ENCODE measurements at regions not wholly inside any gene's neighbourhood (a gene's known extent, or its start where the extent isn't known, plus 50 kb on each side); places are given as distances from the start of the nearest gene placed in this dataset.

- no peak for TF ChIP-seq CTCF (IDR thresholded peaks at IDR 0.05; ENCODE audit: borderline replicate concordance, control extremely low read depth, extremely low read depth, insufficient read depth, missing control alignments)
- in situ Hi-C loops (cut with MboI; ENCODE audit: low sequenced_read_pairs, unreplicated experiment), result no loop called here
- no peak for DNase-seq (ENCODE audit: low spot score)
Observed at GRCh38 chr6:141659582-141659981, 473.1 kb upstream of the GJE1 start.

- in situ Hi-C loops (cut with MboI; ENCODE audit: low sequenced_read_pairs, unreplicated experiment), result no loop called here
- no peak for DNase-seq (ENCODE audit: low spot score)
- TF ChIP-seq CTCF (IDR thresholded peaks at IDR 0.05; ENCODE audit: borderline replicate concordance, control extremely low read depth, extremely low read depth, insufficient read depth, missing control alignments), result no peak
Observed at GRCh38 chr6:141658696-141659095, 474.0 kb upstream of the GJE1 start.

- in situ Hi-C loops (cut with MboI; ENCODE audit: low sequenced_read_pairs, unreplicated experiment), result no loop called here
- TF ChIP-seq CTCF (IDR thresholded peaks at IDR 0.05; ENCODE audit: borderline replicate concordance, control extremely low read depth, extremely low read depth, insufficient read depth, missing control alignments), result no peak
- no peak for DNase-seq (ENCODE audit: low spot score)
Observed at GRCh38 chr6:141657812-141658211, 474.9 kb upstream of the GJE1 start.

GRCh38 chr6:141653590-141653989 is 479.1 kb upstream of the GJE1 start:
- in situ Hi-C loops (cut with MboI; ENCODE audit: low sequenced_read_pairs, unreplicated experiment), result no loop called here

GRCh38 chr6:141641951-141642350 is 490.8 kb upstream of the GJE1 start:
- TF ChIP-seq CTCF (IDR thresholded peaks at IDR 0.05; ENCODE audit: borderline replicate concordance, control extremely low read depth, extremely low read depth, insufficient read depth, missing control alignments), result no peak
- no peak for DNase-seq (ENCODE audit: low spot score)
- in situ Hi-C loops (cut with MboI; ENCODE audit: low sequenced_read_pairs, unreplicated experiment), result no loop called here

More at GRCh38 chr6:141653590-141653989, 479.1 kb upstream of the GJE1 start:
- DNase-seq (ENCODE audit: low spot score), result no peak
- TF ChIP-seq CTCF (IDR thresholded peaks at IDR 0.05; ENCODE audit: borderline replicate concordance, control extremely low read depth, extremely low read depth, insufficient read depth, missing control alignments), result no peak

GRCh38 chr6:141641406-141641805 is 491.3 kb upstream of the GJE1 start:
- in situ Hi-C loops (cut with MboI; ENCODE audit: low sequenced_read_pairs, unreplicated experiment), result no loop called here
- DNase-seq (ENCODE audit: low spot score), result no peak
- TF ChIP-seq CTCF (IDR thresholded peaks at IDR 0.05; ENCODE audit: borderline replicate concordance, control extremely low read depth, extremely low read depth, insufficient read depth, missing control alignments), result no peak

- in situ Hi-C loops (cut with MboI; ENCODE audit: low sequenced_read_pairs, unreplicated experiment), result no loop called here
- no peak for TF ChIP-seq CTCF (IDR thresholded peaks at IDR 0.05; ENCODE audit: borderline replicate concordance, control extremely low read depth, extremely low read depth, insufficient read depth, missing control alignments)
Observed at GRCh38 chr6:141635621-141636020, 497.1 kb upstream of the GJE1 start.

More at GRCh38 chr6:141635621-141636020, 497.1 kb upstream of the GJE1 start:
- DNase-seq (ENCODE audit: low spot score), result no peak
